ENCODE measurements at regions not wholly inside any gene's neighbourhood (a gene's known extent, or its start where the extent isn't known, plus 50 kb on each side); places are given as distances from the start of the nearest gene placed in this dataset.

GRCh38 chr13:39951301-39951700 lies 295.8 kb downstream of the COG6 start:
- no peak for TF ChIP-seq CTCF (IDR thresholded peaks at IDR 0.05)
- TF ChIP-seq POLR2A (IDR thresholded peaks at IDR 0.05), result no peak
